ENCODE measurements at regions not wholly inside any gene's neighbourhood (a gene's known extent, or its start where the extent isn't known, plus 50 kb on each side); places are given as distances from the start of the nearest gene placed in this dataset.
"Not testable (repeated sequence)": the region's sequence is repeated elsewhere in the genome, so short reads cannot be mapped to it uniquely, and the experiment has no call there.

DNA sequence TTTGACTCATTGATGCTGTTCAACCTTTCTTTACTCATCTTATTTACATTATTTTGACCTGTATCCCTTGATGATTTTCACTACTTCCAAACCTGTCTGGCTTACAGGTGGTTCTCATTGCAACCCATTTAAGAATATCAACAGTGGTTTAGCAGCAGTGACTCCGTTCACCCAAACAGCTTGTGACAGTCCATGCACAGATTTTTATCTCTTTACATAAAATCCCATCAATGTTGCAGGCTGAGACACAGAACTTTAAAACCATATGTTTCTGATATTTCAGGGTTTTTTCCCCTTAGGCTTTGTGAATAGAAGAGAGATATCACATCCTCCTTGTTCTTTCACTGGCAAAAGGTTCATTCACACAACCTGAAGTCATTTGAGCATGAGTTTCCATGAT is 149.1 kb upstream of the CDIN1 start:
- no peaks in the 10 kb centered on the region for H3K36me3 ChIP-seq (ENCODE audit: insufficient read depth)
- WGBS = 79% methylated on average over 1 of the region's 1 CpG
- DNase-seq (ENCODE audit: extremely low spot score) = no peak

DNA sequence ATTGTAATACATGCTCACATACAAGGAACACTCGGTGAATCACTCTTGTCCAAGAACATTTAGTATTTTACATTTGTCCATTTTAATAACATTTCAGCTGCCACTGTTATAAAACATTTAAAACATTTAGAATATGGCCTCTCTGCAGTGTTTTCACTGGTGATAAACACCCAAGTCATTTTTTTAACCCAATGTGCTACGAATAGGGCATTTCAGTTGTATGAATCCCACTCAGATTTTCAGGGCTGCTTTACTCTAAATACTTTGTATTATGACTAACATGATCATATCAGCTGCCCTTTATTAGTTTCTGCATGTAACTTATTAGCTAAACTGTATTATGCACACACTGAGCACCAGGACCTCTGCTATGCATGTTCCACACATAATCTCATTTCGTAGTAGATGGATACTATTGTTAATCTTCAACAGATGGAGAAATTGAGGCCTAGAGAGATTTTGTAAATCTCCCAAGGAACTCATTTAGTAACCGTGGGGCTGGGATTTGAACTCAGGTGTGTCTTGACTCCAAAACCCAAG is 148.6 kb upstream of the CDIN1 start:
- WGBS = 93% methylated on average over 4 of the region's 4 CpGs
- Histone ChIP-seq H3K4me1 (ENCODE audit: insufficient read depth) (no peaks in the 10 kb centered on the region), H3K4me3 (ENCODE audit: low read depth, low read length) (no peak overlapping the region), H3K27ac (ENCODE audit: low read depth) (no peak overlapping the region), H3K36me3 (ENCODE audit: insufficient read depth) (no peaks in the 10 kb centered on the region)
- no peak for DNase-seq (ENCODE audit: extremely low spot score)

More for the DNA sequence above, 149.1 kb upstream of the CDIN1 start:
- Histone ChIP-seq H3K4me1 (ENCODE audit: insufficient read depth) (no peaks in the 10 kb centered on the region), H3K27ac (ENCODE audit: low read depth) (no peak overlapping the region), H3K4me3 (ENCODE audit: low read depth, low read length) (no peak overlapping the region)

DNA sequence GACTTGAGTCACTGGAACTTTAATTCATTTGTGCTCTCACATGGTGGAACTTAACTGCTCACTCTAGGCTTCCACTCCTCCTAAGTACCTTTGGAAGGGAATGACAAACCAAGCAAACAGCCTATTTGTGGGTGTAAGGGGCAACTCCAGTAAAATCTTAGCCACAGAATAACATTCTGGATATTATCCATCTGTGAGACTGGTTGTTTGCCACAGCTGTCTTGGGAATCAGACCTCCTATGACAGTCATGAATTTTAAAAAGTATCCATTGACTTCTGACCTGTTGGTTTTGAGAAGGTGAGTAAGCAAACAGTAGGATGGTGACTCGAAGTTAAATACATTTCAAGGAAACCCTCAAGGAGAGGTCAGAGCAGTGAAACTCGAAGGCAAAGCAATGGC is 147.3 kb upstream of the CDIN1 start:
- 82% methylated on average over 2 of the region's 2 CpGs for WGBS
- H3K4me3 ChIP-seq (ENCODE audit: low read depth, low read length) = no peak overlapping the region
- DNase-seq (ENCODE audit: extremely low spot score) = no peak
- no peaks in the 10 kb centered on the region for H3K36me3 ChIP-seq (ENCODE audit: insufficient read depth)
- no peaks in the 10 kb centered on the region for H3K4me1 ChIP-seq (ENCODE audit: insufficient read depth)
- H3K27ac ChIP-seq (ENCODE audit: low read depth) = no peak overlapping the region

GRCh38 chr15:36434177-36434576 is 145.2 kb upstream of the CDIN1 start:
- H3K27ac ChIP-seq (ENCODE audit: low read depth) = no peak overlapping the region
- H3K4me3 ChIP-seq (ENCODE audit: low read depth, low read length) = no peak overlapping the region
- DNase-seq (ENCODE audit: extremely low spot score) = no peak
- no peaks in the 10 kb centered on the region for H3K4me1 ChIP-seq (ENCODE audit: insufficient read depth)
- H3K36me3 ChIP-seq (ENCODE audit: insufficient read depth) = no peaks in the 10 kb centered on the region

GRCh38 chr15:36438499-36438898 is 140.9 kb upstream of the CDIN1 start:
- 91% methylated on average over 3 of the region's 3 CpGs for whole genome bisulfite sequencing
- Histone ChIP-seq H3K4me1 (ENCODE audit: insufficient read depth) (no peaks in the 10 kb centered on the region), H3K36me3 (ENCODE audit: insufficient read depth) (no peaks in the 10 kb centered on the region), H3K27ac (ENCODE audit: low read depth) (no peak overlapping the region), H3K4me3 (ENCODE audit: low read depth, low read length) (no peak overlapping the region)
- no peak for DNase-seq (ENCODE audit: extremely low spot score)

DNA sequence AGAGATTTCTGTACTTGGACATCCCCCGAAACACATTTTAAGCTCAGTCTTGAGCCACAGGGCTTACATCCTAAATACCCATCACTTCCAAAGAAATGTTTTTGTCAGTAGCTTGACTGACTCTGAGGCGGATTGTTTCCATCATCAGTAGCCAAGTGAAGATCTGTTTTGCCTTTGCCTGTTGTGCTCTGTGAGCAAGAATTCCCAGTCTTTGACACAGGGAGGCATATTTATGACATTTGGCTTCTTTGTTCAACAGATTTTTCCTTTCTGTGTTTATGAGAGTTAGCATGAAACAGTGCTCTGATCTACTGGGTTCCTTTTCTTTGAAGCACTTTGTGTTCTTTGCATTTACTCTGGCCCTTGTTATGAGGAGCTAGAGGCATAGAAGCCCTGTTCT is 132.1 kb upstream of the CDIN1 start:
- Histone ChIP-seq H3K4me3 (ENCODE audit: low read depth, low read length) (no peak overlapping the region), H3K4me1 (ENCODE audit: insufficient read depth) (no peaks in the 10 kb centered on the region), H3K36me3 (ENCODE audit: insufficient read depth) (no peaks in the 10 kb centered on the region), H3K27ac (ENCODE audit: low read depth) (no peak overlapping the region)
- no peak for DNase-seq (ENCODE audit: extremely low spot score)
- WGBS = 54% methylated on average over 2 of the region's 2 CpGs

DNA sequence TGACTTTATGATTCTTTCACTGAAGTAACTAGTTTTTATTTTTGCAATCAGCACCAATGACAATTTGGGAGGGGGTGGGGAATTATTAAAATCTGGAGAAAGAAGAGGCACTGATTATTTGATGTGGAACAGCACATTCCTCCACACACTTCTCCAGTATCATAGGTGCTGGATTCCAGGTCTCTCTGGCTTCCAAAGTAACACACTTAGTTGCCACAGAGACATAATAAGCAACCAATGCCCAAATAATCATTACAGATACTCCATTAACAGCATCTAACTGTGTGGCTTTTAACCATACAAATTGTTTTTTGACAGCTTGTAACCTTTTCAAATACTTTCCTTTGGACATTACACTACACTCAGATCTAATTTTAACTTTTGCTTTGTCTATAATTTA is 131.0 kb upstream of the CDIN1 start:
- Histone ChIP-seq H3K4me1 (ENCODE audit: insufficient read depth) (no peaks in the 10 kb centered on the region), H3K36me3 (ENCODE audit: insufficient read depth) (no peaks in the 10 kb centered on the region), H3K4me3 (ENCODE audit: low read depth, low read length) (no peak overlapping the region), H3K27ac (ENCODE audit: low read depth) (no peak overlapping the region)
- DNase-seq (ENCODE audit: extremely low spot score) = no peak

- H3K4me3 ChIP-seq (ENCODE audit: low read depth, low read length) = no peak overlapping the region
- no peak for DNase-seq (ENCODE audit: extremely low spot score)
- 33% methylated on average over 5 of the region's 5 CpGs for WGBS
- no peaks in the 10 kb centered on the region for H3K4me1 ChIP-seq (ENCODE audit: insufficient read depth)
- no peak overlapping the region for H3K27ac ChIP-seq (ENCODE audit: low read depth)
- H3K36me3 ChIP-seq (ENCODE audit: insufficient read depth) = no peaks in the 10 kb centered on the region
Observed at GRCh38 chr15:36449084-36449661, 130.3 kb upstream of the CDIN1 start.

DNA sequence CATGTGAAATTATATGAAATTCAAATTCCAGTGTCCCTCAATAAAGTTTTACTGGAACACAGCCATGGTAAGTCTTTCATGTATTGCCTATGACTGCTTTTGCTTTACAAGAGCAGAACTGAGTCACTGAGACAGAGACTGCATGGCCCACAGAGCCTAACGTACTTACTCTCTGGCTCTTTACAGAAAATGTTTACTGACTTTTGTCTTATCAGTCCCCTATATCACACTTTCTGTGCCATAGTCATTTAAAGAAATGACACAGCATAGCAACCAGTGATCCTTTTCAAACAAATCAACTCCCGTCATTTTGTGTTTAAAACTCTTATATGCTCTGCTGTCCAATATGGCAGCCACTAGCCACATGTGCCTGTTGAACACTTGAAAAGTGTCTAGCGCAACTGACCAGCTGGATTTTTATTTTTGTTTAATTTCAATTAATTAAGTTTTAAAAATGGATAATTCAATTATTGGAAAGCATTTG is 129.7 kb upstream of the CDIN1 start:
- Histone ChIP-seq H3K36me3 (ENCODE audit: insufficient read depth) (no peaks in the 10 kb centered on the region), H3K27ac (ENCODE audit: low read depth) (no peak overlapping the region), H3K4me3 (ENCODE audit: low read depth, low read length) (no peak overlapping the region), H3K4me1 (ENCODE audit: insufficient read depth) (no peaks in the 10 kb centered on the region)
- 84% methylated on average over 3 of the region's 3 CpGs for WGBS
- no peak for DNase-seq (ENCODE audit: extremely low spot score)

- WGBS = 89% methylated on average over 4 of the region's 4 CpGs
- not testable (repeated sequence) for H3K4me1 ChIP-seq (ENCODE audit: insufficient read depth)
Observed at GRCh38 chr15:36454244-36454643, 125.2 kb upstream of the CDIN1 start.

GRCh38 chr15:36458411-36458810 is 121.0 kb upstream of the CDIN1 start:
- no peak for DNase-seq (ENCODE audit: extremely low spot score)
- Histone ChIP-seq H3K4me3 (ENCODE audit: low read depth, low read length) (no peak overlapping the region), H3K4me1 (ENCODE audit: insufficient read depth) (no peaks in the 10 kb centered on the region), H3K36me3 (ENCODE audit: insufficient read depth) (no peaks in the 10 kb centered on the region), H3K27ac (ENCODE audit: low read depth) (no peak overlapping the region)
- WGBS = 57% methylated on average over 5 of the region's 5 CpGs

More at GRCh38 chr15:36454244-36454643, 125.2 kb upstream of the CDIN1 start:
- not testable (repeated sequence) for H3K4me3 ChIP-seq (ENCODE audit: low read depth, low read length); DNase-seq (ENCODE audit: extremely low spot score); H3K27ac ChIP-seq (ENCODE audit: low read depth); H3K36me3 ChIP-seq (ENCODE audit: insufficient read depth)

- H3K36me3 ChIP-seq (ENCODE audit: insufficient read depth) = no peaks in the 10 kb centered on the region
- no peak for DNase-seq (ENCODE audit: extremely low spot score)
- H3K4me1 ChIP-seq (ENCODE audit: insufficient read depth) = no peaks in the 10 kb centered on the region
- no peak overlapping the region for H3K27ac ChIP-seq (ENCODE audit: low read depth)
- no peak overlapping the region for H3K4me3 ChIP-seq (ENCODE audit: low read depth, low read length)
- WGBS = 86% methylated on average over 1 of the region's 1 CpG
Observed at GRCh38 chr15:36465304-36465703, 114.1 kb upstream of the CDIN1 start.

DNA sequence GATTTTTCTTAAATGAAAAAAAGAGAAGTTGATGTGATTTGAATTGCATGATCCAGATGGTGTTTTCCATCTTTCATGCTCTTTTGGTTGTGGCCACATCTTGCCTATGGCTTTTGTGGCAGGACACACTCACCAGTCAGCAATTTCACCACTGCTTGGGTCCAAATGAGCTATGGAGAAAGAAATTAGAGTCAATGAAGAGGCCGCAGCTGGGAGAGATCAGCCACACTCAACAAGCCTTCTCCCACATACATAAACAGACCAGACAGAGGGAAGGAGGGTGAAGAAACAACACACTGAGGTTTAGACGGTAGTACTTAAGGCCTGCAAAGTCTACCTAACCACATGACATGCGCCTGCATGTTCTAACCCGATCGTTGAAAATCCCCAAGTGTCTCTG is 110.7 kb upstream of the CDIN1 start:
- Histone ChIP-seq H3K4me1 (ENCODE audit: insufficient read depth) (no peaks in the 10 kb centered on the region), H3K36me3 (ENCODE audit: insufficient read depth) (no peaks in the 10 kb centered on the region), H3K4me3 (ENCODE audit: low read depth, low read length) (no peak overlapping the region), H3K27ac (ENCODE audit: low read depth) (no peak overlapping the region)
- WGBS = 28% methylated on average over 5 of the region's 5 CpGs
- no peak for DNase-seq (ENCODE audit: extremely low spot score)

DNA sequence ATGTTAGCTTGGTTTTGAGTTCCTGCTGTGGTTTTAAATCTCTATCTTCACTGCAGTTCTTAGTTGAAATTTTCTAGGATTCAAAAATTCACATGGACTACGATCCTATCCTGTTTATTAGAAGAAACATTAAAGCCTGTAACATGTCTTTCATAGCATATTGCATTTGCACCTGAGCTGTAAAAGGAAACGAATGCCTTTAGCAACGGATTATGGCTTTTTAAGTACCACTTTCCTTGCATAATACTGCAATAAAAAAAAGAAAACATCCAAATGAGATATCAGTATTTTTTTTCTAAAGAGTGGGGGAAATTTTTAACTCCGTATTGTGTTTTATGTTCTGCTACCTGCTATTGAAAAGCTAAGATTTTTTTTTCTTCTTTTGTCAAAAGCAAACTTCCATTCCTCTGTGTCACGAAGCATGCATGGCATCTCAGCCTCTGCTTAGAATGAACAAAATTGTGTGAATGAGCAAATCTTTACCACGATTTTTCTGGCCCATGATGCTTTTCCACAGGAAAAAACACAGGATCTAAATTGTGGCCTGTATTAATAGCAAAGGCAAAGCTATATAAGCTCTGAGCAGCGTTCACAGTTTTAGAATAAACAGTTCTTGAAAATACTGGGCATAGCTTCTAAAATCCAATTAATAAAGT is 110.0 kb upstream of the CDIN1 start:
- no peak overlapping the region for H3K27ac ChIP-seq (ENCODE audit: low read depth)
- no peak for DNase-seq (ENCODE audit: extremely low spot score)
- WGBS = 34% methylated on average over 7 of the region's 7 CpGs
- no peaks in the 10 kb centered on the region for H3K4me1 ChIP-seq (ENCODE audit: insufficient read depth)
- no peaks in the 10 kb centered on the region for H3K36me3 ChIP-seq (ENCODE audit: insufficient read depth)
- no peak overlapping the region for H3K4me3 ChIP-seq (ENCODE audit: low read depth, low read length)

Data from urinary bladder (tissue), 3 donors.